Hindlimb muscle (tissue), 1 donor: ENCODE measurements at regions not wholly inside any gene's neighbourhood (a gene's known extent, or its start where the extent isn't known, plus 50 kb on each side); places are given as distances from the start of the nearest gene placed in this dataset.
"Not testable (repeated sequence)": the region's sequence is repeated elsewhere in the genome, so short reads cannot be mapped to it uniquely, and the experiment has no call there.

Experiments
- DNase-seq: peaks from one replicate; pipeline ENCODE4 v3.0.0-alpha.2; 2013

GRCh38 chr9:81335879-81336421 lies 353.4 kb downstream of the TLE1 start:
- DNase-seq: no peak

GRCh38 chr9:81321551-81321950 lies 367.8 kb downstream of the TLE1 start:
- no peak for DNase-seq

- no peak for DNase-seq
Measured at GRCh38 chr9:81320909-81321482, 368.4 kb downstream of the TLE1 start.

- DNase-seq: no peak
Measured at GRCh38 chr9:81318571-81318970, 370.8 kb downstream of the TLE1 start.

- DNase-seq: no peak
Measured at GRCh38 chr9:81317939-81318338, 371.4 kb downstream of the TLE1 start.

- no peak for DNase-seq
Measured at GRCh38 chr9:81317223-81317622, 372.1 kb downstream of the TLE1 start.

- no peak for DNase-seq
Measured at GRCh38 chr9:81314490-81314889, 374.9 kb downstream of the TLE1 start.

GRCh38 chr9:81313877-81314276 lies 375.5 kb downstream of the TLE1 start:
- DNase-seq: no peak

- no peak for DNase-seq
Measured at GRCh38 chr9:81312346-81312745, 377.0 kb downstream of the TLE1 start.

- no peak for DNase-seq
Measured at GRCh38 chr9:81308404-81308803, 380.9 kb downstream of the TLE1 start.

GRCh38 chr9:81307791-81308190 lies 381.6 kb downstream of the TLE1 start:
- not testable (repeated sequence) for DNase-seq

- DNase-seq: no peak
Measured at GRCh38 chr9:81305561-81306182, 383.7 kb downstream of the TLE1 start.

GRCh38 chr9:81303658-81304057 lies 385.7 kb downstream of the TLE1 start:
- no peak for DNase-seq

- DNase-seq: no peak
Measured at GRCh38 chr9:81293651-81294050, 395.7 kb downstream of the TLE1 start.

GRCh38 chr9:81292056-81292805 lies 397.1 kb downstream of the TLE1 start:
- DNase-seq: no peak

GRCh38 chr9:81289622-81290021 lies 399.7 kb downstream of the TLE1 start:
- DNase-seq: no peak

GRCh38 chr9:81268048-81268447 lies 421.3 kb downstream of the TLE1 start:
- DNase-seq: no peak

- no peak for DNase-seq
Measured at GRCh38 chr9:81266674-81267073, 422.7 kb downstream of the TLE1 start.

- no peak for DNase-seq
Measured at GRCh38 chr9:81266086-81266485, 423.3 kb downstream of the TLE1 start.

GRCh38 chr9:81264516-81264915 lies 424.8 kb downstream of the TLE1 start:
- DNase-seq: peak; percentile 74

- DNase-seq: no peak
Measured at GRCh38 chr9:81259896-81260295, 429.5 kb downstream of the TLE1 start.

- no peak for DNase-seq
Measured at GRCh38 chr9:81256368-81256767, 433.0 kb downstream of the TLE1 start.

GRCh38 chr9:81250606-81251005 lies 438.7 kb downstream of the TLE1 start:
- no peak for DNase-seq

- no peak for DNase-seq
Measured at GRCh38 chr9:81250041-81250440, 439.3 kb downstream of the TLE1 start.
